ENCODE measurements at regions not wholly inside any gene's neighbourhood (a gene's known extent, or its start where the extent isn't known, plus 50 kb on each side); places are given as distances from the start of the nearest gene placed in this dataset.
"Not testable (repeated sequence)": the region's sequence is repeated elsewhere in the genome, so short reads cannot be mapped to it uniquely, and the experiment has no call there.

DNA sequence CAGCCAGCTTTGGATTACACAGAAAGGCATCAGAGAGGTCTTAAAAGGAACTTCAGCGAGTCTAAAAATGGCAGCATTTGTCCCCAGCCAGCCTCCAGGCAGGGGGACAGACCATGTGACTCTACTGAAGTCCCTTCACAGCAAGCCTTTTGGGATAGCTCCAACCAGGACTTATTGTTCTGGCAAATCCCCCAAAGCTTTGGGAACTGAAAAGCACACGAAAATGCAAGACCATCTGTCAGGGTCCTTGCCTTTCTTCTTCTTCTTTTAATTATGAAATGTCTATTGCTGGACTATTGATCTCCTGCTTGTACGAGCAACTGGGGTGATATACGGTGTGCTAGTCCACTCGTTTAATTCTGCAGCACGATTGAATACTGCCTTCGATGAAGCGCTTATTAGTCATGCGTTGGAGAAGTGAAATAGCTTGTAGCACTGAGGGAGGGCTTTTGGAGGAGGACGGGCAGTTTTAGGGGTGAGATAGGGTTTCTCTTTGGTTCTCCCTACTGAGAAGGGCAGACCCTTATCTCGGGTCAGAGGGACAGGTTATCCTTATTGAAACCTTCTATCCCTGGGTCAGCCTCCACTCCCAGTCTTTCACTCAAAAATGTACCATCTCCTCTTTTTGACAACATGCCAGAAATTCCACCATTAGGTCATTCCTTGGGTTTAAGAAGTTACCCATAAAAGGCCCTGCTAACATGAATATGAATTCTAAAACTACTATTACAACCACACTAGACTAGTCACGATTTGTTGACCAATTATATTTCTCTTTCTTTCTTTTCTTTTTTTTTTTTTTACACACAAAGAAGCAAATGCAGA is 416.4 kb downstream of the MIAT start:
- FAIRE-seq, result no peak

DNA sequence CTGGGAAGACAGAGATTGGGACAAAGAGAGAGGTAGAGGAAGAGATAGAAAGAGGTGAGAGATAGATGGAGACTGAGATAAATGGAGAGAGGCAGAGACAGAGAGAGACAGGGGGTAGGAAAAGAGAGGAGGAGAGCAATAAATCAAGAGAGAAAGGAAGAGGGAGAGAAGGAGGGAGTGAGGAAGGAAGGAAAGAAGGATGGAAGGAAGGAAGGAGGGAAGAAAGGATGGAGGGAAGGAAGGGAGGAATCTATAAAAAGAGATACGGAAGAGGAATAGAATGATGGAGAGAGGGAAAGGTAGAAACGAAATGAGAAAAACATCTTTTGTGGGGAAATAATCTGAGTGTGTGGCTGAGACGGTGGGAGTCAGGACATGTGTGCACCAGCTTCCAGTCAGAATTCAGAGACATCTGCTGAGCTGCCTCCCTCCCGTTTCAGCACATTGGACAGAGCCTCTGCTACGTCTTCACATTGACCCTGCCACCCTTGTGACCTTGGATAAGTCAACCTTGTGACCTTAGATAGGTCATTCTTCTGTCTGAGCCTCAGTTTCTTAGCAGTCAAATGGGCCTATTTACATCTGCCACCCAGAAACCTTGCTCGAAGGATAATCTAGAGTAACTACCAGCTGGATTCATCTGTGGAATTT is 417.8 kb downstream of the MIAT start:
- no peak for FAIRE-seq

DNA sequence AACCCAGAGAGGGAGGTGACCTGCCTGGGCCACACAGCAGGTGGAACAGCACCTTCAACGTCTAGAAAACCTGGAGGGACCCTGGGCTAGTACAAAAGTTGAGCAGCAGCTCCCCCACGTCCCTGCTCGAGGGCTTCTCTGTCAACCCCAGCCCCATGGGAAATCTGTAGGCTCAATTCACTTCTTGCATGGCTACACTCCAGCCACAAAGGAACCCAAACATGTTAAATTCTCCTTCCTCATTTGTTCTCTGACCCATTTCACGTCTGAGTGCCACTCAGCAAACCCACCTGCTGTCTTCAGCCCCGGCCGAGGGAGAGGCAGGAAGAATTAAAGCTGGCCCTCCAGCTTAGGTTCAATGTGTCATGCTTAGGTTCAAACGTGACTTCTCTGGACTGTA is 418.5 kb downstream of the MIAT start:
- FAIRE-seq, result no peak

DNA sequence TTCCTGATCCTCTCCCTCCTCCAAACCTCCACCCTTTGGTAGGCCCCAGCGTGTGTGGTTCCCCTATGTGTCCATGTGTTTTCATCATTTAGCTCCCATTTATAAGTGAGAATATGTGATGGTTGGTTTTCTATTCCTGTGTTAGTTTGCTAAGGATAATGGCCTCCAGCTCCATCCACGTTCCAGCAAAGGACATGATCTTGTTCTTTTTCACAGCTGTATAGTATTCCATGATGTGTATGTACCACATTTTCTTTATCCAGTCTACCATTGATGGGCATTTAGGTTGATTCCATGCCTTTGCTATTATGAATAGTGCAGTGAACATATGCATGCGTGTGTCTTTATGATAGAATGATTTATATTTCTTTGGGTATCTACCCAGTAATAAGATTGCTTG is 420.7 kb downstream of the MIAT start:
- FAIRE-seq, result not testable (repeated sequence)

DNA sequence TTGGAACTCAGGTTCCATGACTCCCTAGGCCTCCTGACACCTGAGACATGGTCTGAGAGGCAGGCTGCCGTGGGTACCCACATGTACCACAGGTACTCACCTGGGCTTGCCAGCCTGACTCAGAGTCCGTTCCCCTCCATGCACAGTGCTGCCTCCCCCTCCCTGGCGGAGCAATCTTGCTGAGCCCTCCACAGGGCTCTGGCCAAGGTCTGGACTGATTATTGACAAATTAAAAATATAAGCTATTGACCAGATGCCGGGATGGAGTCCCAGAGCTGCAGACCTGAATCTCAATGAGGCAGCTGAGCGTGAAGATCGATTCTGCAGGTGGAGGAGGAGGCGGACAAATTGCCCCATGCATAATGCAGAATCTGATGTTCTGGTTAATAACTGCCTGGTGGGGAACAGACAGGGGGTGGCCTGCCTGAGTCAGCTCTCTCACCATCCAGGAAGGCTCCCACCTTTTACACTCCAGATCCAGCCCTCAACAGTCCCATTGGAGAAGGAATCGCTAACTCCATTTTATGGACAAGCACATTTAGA is 422.7 kb downstream of the MIAT start:
- FAIRE-seq, result no peak

DNA sequence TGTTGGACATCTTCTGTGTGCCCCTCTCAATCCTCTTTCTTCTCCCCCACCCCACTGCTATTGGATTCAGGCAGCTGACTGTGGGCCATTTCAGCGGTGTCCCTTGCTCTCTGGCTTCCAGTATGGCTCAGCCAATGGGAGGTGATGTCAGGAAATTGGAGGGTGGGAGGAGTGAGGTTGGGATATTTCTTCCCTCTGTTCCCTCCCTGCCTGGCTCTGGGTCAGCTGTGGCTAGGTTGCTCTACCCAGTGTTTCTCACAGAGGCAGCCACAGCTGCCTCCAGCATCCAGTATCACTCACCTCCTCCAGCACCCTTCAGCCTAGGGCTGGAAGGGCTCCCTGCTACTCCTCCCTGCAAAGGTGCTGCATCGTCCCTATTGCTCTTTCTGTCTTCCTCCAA is 423.5 kb downstream of the MIAT start:
- FAIRE-seq, result no peak

DNA sequence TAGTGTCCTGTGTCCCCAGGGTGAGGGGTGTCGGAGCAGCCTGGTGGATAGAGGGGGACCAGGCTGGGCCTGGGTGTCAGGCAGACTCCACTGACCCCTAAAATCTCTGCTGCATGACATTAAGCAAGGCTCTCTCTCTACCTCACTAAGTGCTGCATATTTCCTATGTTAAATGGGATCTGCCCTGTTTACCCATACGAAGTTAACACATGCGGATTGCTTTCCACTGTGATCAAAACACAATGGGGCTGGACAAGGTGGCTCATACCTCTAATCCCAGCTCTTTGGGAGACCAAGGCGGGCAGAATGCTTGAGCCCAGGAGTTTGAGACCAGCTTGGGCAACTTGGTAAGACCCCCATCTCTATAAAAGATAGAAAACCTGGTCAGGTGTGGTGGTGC is 426.2 kb downstream of the MIAT start:
- no peak for FAIRE-seq

DNA sequence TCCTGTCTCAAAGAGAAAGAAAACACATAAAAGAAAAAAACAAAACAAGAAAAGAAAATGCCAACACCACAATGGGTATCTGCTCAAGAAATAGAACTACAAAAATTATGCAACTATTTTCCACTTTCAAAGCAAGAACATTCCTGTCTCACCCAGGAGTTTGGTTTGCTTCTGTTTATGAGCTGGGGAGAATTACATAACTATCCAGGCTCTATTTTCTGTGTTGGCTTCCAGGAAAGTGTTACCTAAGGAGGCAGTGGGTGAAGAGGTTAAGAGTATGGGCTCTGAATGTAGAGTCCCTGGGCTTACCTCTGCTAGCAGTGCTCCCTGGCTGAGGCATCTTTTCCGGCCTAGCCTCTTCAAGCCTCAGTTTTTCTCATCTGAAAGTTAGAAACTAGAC is 426.7 kb downstream of the MIAT start:
- no peak for FAIRE-seq

DNA sequence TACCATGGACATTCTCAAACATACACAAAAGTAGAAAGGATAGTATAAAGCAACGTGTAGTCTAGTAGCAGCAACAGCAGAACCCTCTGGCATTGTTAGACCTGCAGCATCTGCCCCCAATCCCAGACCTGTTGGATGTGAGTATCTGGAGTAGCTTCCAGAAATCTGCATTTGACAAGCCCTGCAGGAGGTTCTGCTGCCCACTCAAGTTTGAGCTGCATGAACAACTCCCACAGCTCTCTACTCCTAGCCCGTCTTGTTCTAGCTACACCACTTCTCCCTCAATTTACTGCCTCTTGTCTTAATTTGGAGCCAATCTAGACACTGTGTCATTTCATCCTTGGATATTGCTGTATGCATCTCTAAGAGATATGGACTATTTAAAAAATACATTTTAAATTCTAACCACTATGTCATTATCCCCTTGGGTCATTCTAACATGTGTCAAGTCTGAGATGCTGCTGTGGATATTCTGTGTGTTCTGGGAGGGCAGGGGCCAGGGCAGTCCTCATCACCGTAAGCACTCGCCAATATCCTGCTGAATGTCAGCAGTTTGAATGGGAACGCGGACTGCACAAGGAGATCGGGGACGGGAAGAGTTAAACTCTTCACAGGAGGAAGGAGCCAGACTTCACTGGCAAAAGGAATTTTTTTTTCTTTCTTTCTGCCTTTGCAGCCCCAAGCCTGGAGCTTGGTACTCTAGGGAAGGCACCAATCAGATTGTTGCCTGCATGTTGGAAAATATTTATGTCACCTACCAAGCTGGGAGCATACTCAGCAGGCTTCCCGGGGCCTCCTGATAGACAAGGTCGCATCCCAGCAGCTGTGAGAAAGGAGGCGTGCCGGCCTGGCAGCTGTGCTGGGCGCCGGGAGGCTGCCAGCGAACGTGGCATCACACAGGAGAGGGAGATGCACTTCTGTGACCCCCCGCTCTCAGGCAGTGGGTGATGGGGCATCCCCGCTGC is 429.0 kb downstream of the MIAT start:
- FAIRE-seq, result no peak

DNA sequence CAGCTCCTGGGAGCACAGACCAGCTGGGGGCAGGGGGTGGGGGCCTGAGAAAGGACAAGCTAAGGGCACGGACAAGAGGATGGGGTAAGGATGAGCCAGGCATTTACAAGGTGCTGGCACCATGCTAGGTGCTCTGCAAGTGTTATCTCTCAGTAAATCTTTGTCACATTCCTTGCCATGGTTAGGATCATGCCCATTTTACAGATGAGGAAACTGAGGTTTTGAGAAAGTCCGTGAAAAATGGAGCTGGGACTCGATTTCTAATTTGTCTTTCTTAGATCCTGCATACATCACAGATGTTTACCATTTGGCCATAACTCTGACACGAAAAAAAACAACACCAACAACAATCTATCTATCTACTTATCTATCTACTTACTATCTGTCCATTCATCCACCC is 429.7 kb downstream of the MIAT start:
- FAIRE-seq, result no peak

DNA sequence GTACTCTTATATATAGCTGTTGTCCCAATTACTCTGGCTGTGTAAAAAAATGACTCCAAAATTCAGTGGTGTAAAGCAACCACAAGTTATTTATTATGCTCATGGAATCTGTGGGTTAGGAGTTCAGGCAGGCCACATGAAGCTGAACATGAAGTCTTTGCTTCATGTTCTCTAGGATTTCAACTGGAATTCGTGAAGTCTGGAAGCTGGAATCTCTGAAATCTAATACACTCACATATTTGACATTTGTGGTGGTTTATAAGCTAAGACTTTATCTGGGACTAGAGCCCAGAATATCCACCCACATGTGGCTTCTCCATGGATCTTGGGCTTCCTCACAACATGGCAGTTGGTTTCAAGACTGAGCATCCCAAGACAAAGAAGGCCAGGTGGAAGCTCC is 430.6 kb downstream of the MIAT start:
- FAIRE-seq, result no peak

DNA sequence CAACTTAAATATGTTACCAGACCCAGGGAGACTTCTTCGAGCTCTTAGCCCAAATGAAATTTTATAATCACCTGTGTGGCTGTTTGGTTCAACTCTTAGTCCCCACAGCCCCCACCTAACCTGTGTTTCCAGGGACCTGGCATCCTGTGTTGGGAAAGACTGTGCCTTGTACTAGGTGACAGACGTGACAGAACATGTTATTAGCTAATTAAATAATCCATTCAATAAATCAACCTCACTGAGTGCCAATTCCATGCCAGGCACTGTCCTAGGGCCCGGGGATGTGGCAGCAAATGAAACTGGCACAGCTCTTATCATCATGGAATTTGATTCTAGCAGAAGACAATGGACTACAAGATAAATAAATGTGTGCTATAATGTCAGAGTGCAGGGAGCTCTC is 431.9 kb downstream of the MIAT start:
- no peak for FAIRE-seq

DNA sequence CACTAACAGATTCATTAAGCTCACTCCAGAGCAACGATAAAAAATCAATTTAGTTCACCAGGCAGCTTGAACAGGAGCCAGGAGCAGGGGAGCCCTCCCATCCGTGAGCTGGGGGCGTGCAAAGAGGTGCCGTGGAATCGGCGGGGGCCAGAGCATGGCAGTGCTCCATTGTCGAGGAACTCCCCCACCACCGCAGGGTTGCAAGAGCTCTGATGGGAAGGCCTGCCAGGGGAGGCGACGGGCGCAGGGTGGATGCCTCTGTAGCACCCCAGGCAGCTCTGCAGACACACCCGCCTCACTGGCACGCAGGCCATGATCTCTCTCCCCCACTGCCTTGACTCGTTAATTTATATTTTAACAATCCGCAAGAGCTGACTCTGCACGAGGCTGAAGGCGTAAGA is 433.2 kb downstream of the MIAT start:
- FAIRE-seq, result no peak

DNA sequence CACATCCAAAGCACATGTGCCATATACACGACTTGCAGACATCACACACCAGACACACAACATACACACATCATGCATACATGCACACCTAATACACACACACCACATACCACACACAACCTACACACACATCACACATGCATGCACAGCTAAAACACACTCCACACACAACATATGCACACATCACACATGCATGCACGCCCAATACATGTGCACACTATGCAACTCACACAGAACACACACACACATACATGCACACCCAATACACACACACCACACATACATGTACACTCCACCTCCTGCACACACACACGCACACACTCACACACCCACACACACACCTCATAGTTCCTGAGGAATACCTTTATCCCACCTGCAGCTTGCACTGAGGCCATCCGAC is 436.0 kb downstream of the MIAT start:
- no peak for FAIRE-seq

DNA sequence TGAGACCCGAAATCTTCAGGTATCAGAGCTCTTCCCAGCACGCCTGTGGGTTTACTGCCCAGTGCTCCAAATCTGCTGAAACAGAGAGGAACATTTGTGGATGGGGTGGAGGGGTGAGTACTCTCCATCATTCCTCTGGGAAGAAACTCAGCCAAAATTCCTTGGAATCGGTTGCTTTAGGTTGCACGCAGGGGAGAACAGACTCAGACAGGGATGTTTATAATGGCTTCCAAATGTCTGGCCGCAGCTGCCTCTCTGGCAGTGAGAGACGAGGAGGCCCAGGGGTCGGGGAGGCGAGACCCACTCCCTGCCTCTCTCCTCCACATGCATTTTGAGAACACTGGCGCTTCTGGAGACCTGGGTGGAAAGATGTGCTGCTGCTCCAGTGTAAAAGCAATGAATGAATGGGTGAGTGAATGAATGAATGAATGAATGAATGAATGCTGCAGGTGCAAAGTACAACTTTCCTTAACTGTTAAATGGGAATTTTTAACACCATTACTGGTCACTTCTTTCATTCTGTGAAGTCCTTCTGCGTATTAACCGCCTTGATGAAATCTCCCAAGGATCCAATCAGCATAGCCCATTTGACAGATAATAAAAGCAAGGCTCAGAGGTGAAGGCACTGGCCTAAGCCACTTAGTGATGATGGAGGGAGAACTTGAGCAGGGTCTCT is 437.4 kb downstream of the MIAT start:
- no peak for FAIRE-seq

DNA sequence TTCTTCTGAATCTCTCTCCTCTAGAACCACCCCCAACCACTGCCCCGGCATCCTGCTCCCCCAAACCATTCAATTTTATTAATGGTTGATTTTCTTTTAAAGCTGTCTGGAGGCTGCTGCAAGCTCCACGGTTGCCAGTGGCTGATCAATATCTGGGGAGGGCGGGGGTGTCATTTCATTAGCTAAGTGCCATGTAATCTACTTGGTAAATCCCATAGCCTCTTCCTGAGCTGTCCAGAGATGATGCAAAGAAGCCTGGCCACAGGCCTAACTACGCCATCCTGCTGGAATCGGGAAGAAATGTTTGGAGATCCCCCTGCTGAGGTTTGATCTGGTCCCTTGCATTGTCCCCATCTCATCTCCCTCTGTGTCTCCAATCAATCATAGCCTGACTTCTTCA is 440.1 kb downstream of the MIAT start:
- FAIRE-seq, result no peak

DNA sequence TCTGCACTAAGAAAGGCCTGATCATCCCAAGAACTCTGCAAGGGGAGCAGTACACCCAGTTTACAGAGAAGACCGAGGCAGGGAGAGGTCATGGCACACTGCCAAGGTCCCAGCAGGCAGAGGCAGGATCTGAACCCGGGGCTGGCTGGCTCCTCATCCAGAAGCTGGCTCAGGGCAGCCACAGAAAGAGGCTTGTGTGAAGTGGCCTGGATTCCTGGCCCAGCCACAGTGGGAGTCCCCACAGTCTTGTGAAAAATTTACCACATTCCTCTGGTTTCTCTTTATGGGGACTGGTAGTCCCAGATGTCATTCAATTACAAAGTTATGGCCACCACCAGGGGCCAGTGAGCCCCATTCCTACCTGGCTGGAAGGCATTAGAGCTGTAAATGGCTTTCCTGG is 440.5 kb downstream of the MIAT start:
- no peak for FAIRE-seq

DNA sequence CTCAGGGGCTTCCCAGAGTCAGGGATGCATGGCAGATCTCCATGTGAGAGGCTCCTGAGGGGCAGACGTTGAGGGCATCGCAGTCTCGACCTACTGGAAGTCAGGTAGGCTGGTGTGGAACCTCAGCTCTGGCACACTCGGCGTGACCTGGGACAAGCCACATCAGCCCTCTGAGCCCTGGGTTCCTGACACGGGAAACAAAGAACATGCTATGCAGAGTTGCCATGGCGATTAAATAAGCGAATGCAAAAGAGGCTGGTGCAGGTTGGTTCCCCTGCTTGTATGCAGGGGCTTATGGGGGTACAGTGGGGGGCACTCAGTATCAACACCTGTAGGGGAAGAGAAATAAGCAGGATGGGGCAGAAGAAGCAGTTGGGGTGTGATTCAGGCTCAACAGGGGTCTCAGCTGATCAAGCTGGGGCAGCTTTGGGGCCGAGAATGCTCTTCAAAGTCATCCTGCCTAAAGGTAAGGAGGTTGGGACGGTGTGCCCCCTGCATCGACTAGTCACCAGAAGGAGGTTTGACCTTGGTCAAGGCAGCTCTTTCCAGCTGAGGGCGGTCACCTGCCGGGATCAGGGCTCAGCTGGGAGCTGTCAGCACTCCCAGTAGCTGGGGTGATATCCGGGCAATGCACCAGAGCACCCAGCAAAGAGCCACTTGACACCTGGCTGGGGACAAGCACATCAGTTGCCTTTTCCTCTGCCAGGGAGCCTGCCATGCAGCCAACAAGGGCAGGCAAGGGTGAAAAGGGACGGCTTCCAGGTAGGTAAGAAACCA is 442.7 kb downstream of the MIAT start:
- FAIRE-seq, result no peak

DNA sequence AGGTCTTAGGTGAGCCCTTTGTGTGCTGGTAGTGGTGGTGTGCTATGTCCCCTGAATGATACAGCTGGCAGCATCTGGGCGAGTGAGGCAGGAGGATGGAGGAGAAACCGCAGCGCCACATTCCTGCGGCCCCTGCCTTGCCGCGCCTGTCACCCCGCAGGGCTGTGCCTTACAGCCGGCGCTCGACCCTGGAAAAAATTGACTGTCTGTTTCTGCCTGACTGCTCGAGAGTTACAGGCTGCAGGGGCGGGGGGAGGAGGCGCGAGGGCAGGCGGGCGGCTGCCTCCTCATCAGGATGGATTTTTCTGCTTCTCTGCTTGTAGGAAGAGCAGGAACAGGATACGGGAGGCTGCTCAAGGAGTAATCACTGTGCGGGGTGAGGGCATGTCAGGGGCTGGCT is 443.4 kb downstream of the MIAT start:
- FAIRE-seq, result no peak

DNA sequence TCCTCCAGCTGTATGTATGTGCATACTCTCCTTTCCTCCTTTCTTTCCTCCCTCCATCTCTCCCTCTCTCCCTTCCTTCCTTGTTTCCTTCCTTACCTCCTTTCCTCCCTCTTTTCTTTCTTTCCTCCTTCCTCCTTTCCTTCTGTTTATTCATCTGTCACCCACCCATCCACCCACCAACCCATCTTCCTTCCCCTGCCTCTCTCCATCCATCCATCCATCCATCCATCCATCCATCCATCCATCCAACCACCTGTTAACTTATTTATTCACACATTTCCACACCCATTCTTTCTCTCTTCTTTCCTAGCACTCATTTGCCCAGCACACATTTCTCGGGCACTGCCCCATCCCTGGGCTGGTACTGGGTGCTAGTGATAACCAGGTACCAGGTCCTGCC is 443.9 kb downstream of the MIAT start:
- FAIRE-seq, result no peak

DNA sequence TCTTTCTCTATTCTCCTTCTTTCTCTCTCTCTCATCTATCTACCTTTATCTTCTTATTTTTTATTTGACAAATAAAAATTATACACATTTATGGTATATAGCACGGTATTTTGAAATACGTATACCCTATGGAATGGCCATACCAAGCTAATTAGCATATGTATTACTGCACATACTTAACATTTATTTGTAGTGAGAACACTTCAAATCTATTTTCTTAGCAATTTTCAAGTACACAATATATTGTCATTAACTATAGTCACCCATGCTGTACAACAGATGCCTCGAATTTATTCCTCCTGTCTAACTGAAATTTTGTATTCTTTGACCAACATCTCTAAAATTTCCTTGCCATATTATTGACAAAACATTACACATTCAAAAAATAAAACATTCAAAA is 447.1 kb downstream of the MIAT start:
- no peak for FAIRE-seq
